Adrenal gland (tissue), 9 donors: ENCODE measurements at regions not wholly inside any gene's neighbourhood (a gene's known extent, or its start where the extent isn't known, plus 50 kb on each side); places are given as distances from the start of the nearest gene placed in this dataset.

Experiments
- DNase-seq, 7 donors: peaks; one replicate each; pipeline ENCODE4 v3.0.0-alpha.2; 2019 to 2020
- H3K27ac ChIP-seq, 5 donors: fragments of 200-600 bp; sonication (generic) in 4 of 5; 1 replicate in 3 of 5; 2 replicates in 2 of 5; pipeline versions ENCODE4 v1.5.1 to v1.8.0; 2016 to 2020; ENCODE audit warnings: mild to moderate bottlenecking in 1 of 5
- H3K27me3 ChIP-seq: fragments of 200-600 bp; 2 replicates; pipeline ENCODE4 v1.8.0; 2021
- H3K36me3 ChIP-seq, 2 donors: fragments of 200-600 bp; replicated peaks in 1 of 2; 1 replicate in 1 of 2; 2 replicates in 1 of 2; pipeline versions ENCODE4 v1.5.1 to v1.8.0; 2018 to 2022
- H3K4me1 ChIP-seq, 2 donors: fragments of 200-600 bp; replicated peaks in 1 of 2; 1 replicate in 1 of 2; 2 replicates in 1 of 2; pipeline versions ENCODE4 v1.5.1 to v1.8.0; 2018 to 2021
- H3K4me3 ChIP-seq, 4 donors: fragments of 200-600 bp; sonication (generic) in 3 of 4; one replicate each; pipeline ENCODE4 v1.5.1; 2016 to 2018
- H3K9me3 ChIP-seq, 3 donors: fragments of 200-600 bp; sonication (generic) in 1 of 3; replicated peaks in 1 of 3; 1 replicate in 2 of 3; 2 replicates in 1 of 3; pipeline versions ENCODE4 v1.5.1 to v1.8.0; 2016 to 2021
- CTCF ChIP-seq, 6 experiments: fragments of 450-650 bp in 4 of 6; fragments of 200-600 bp in 2 of 6; sonication (generic) in 1 of 6; IDR thresholded peaks; 1 replicate in 5 of 6; 2 replicates in 1 of 6; pipeline versions ENCODE4 v1.5.1 to v1.8.0; 2016 to 2021; ENCODE audit warnings: antibody characterized with exemption in 6 of 6, mild to moderate bottlenecking in 2 of 6, moderate library complexity in 1 of 6
- POLR2A ChIP-seq, 2 donors: fragments of 450-650 bp; IDR thresholded peaks; one replicate each; pipeline ENCODE4 v1.6.1; 2017; ENCODE audit warnings: antibody characterized with exemption in 2 of 2, mild to moderate bottlenecking in 2 of 2, moderate library complexity in 1 of 2
- WGBS, 4 donors: extraction: QIAGEN DNeasy Blood & Tissue Kit in 2 of 4; methylation state at CpG; one replicate each; pipeline versions ENCODE4 v1.1.5 to v1.1.7; 2013 to 2017; 5-methylcytosine and 5-hydroxymethylcytosine counted together
- intact Hi-C, 2 donors: fragments of 100-400 bp; cut with DNase I; formaldehyde crosslinking; loops; one replicate each; pipeline versions ENCODE4 v1.14.1 to v1.15.0; 2022 to 2023
- donor health status: healthy with polysubstance abuse.
- donor health status: Bipolar disorder and iron deficiency.
- donor health status: DM: yes; HTN: yes; CAD: no.
- donor health status: DM: no; HTN: no; CAD: no.
- donor health status: DM: no; HTN: no; CAD: no.

- Histone ChIP-seq H3K36me3 (no peaks in the 10 kb centered on the region), H3K4me1 (peaks cover 0 to 4% of the 10 kb centered on the region in 2 donors), H3K27ac (no peak overlapping the region), H3K9me3 (no peaks in the 10 kb centered on the region), H3K4me3 (peak overlapping the region in 1 of 4 donors; percentile 27), H3K27me3 (no peaks in the 10 kb centered on the region)
- 20 to 38% (median 24%) methylated on average over 3 of the region's 3 CpGs for WGBS, 4 donors
- intact Hi-C loops: no loop called here
- peak; percentile 25 to 72 (median 47) for DNase-seq
- TF ChIP-seq POLR2A (IDR thresholded peaks at IDR 0.05) (no peak), CTCF (IDR thresholded peaks at IDR 0.05) (no peak)
Observed at GRCh38 chr3:111252779-111253178, 181.2 kb downstream of the NECTIN3 start.

- TF ChIP-seq CTCF (IDR thresholded peaks at IDR 0.05): no peak
- no peak for TF ChIP-seq POLR2A (IDR thresholded peaks at IDR 0.05)
- Histone ChIP-seq H3K27me3 (no peaks in the 10 kb centered on the region), H3K4me3 (no peak overlapping the region), H3K36me3 (no peaks in the 10 kb centered on the region), H3K9me3 (no peaks in the 10 kb centered on the region), H3K27ac (no peak overlapping the region), H3K4me1 (peaks cover 0 to 4% of the 10 kb centered on the region in 2 donors)
- 85 to 91% (median 87%) methylated on average over 2 of the region's 2 CpGs for WGBS, 4 donors
- intact Hi-C loops: no loop called here
- no peak for DNase-seq
Observed at GRCh38 chr3:111253733-111254132, 182.1 kb downstream of the NECTIN3 start.

- H3K4me3 ChIP-seq: no peak overlapping the region
- H3K27ac ChIP-seq: no peak overlapping the region
- no peaks in the 10 kb centered on the region for H3K4me1 ChIP-seq
- peaks cover 0 to 6% (median 0%) of the 10 kb centered on the region in 3 donors for H3K9me3 ChIP-seq
- no peaks in the 10 kb centered on the region for H3K36me3 ChIP-seq
- DNase-seq: no peak
- intact Hi-C loops: no loop called here
- H3K27me3 ChIP-seq: no peaks in the 10 kb centered on the region
- no peak for TF ChIP-seq CTCF (IDR thresholded peaks at IDR 0.05)
Observed at GRCh38 chr3:111260878-111261277, 189.3 kb downstream of the NECTIN3 start.

- intact Hi-C loops: no loop called here
- 34 to 42% (median 38%) methylated on average over 2 of the region's 2 CpGs for WGBS, 4 donors
- Histone ChIP-seq H3K27me3 (no peaks in the 10 kb centered on the region), H3K36me3 (no peaks in the 10 kb centered on the region), H3K27ac (no peak overlapping the region), H3K4me3 (no peak overlapping the region), H3K9me3 (no peaks in the 10 kb centered on the region), H3K4me1 (no peaks in the 10 kb centered on the region)
- no peak for DNase-seq
- no peak for TF ChIP-seq CTCF (IDR thresholded peaks at IDR 0.05)
- no peak for TF ChIP-seq POLR2A (IDR thresholded peaks at IDR 0.05)
Observed at GRCh38 chr3:111269777-111270176, 198.2 kb downstream of the NECTIN3 start.
